NCI-H1105 treated with DMSO at 0.1 percent for 48 hours (cell line): ENCODE measurements at regions not wholly inside any gene's neighbourhood (a gene's known extent, or its start where the extent isn't known, plus 50 kb on each side); places are given as distances from the start of the nearest gene placed in this dataset.

Experiments used
- DNase-seq: peaks from one replicate; lab custom pipeline; 2025; lab: John Stamatoyannopoulos, UW

- DNase-seq: no peak
Observed at GRCh38 chr2:107218208-107218607, 332.2 kb upstream of the ST6GAL2 start.

GRCh38 chr2:107222466-107222865 is 336.5 kb upstream of the ST6GAL2 start:
- peak; percentile 52 for DNase-seq

GRCh38 chr2:107235491-107236254 is 349.7 kb upstream of the ST6GAL2 start:
- DNase-seq: no peak

GRCh38 chr2:107242811-107243210 is 356.8 kb upstream of the ST6GAL2 start:
- no peak for DNase-seq

- no peak for DNase-seq
Observed at GRCh38 chr2:107248932-107249331, 363.0 kb upstream of the ST6GAL2 start.

- DNase-seq: no peak
Observed at GRCh38 chr2:107255744-107256143, 369.8 kb upstream of the ST6GAL2 start.

GRCh38 chr2:107258531-107259407 is 372.8 kb upstream of the ST6GAL2 start:
- DNase-seq: no peak

- no peak for DNase-seq
Observed at GRCh38 chr2:107259408-107260195, 373.6 kb upstream of the ST6GAL2 start.

- DNase-seq: no peak
Observed at GRCh38 chr2:107263628-107264027, 377.7 kb upstream of the ST6GAL2 start.

GRCh38 chr2:107264184-107264583 is 378.2 kb upstream of the ST6GAL2 start:
- DNase-seq: no peak

- DNase-seq: no peak
Observed at GRCh38 chr2:107266555-107266954, 380.6 kb upstream of the ST6GAL2 start.

GRCh38 chr2:107267086-107267485 is 381.1 kb upstream of the ST6GAL2 start:
- DNase-seq: no peak

GRCh38 chr2:107276034-107276433 is 390.1 kb upstream of the ST6GAL2 start:
- DNase-seq: no peak

GRCh38 chr2:107278672-107279071 is 392.7 kb upstream of the ST6GAL2 start:
- DNase-seq: no peak

- no peak for DNase-seq
Observed at GRCh38 chr2:107281637-107282036, 395.7 kb upstream of the ST6GAL2 start.

GRCh38 chr2:107282135-107282534 is 396.2 kb upstream of the ST6GAL2 start:
- no peak for DNase-seq

- DNase-seq: no peak
Observed at GRCh38 chr2:107285621-107286299, 399.8 kb upstream of the ST6GAL2 start.

- DNase-seq: no peak
Observed at GRCh38 chr2:107290041-107290440, 404.1 kb upstream of the ST6GAL2 start.

- DNase-seq: no peak
Observed at GRCh38 chr2:107303964-107304363, 418.0 kb upstream of the ST6GAL2 start.

GRCh38 chr2:107305966-107306365 is 420.0 kb upstream of the ST6GAL2 start:
- DNase-seq: no peak

GRCh38 chr2:107306881-107307280 is 420.9 kb upstream of the ST6GAL2 start:
- DNase-seq: no peak

- DNase-seq: no peak
Observed at GRCh38 chr2:107308835-107309234, 422.9 kb upstream of the ST6GAL2 start.
